HEK293 (cell line): ENCODE measurements at regions not wholly inside any gene's neighbourhood (a gene's known extent, or its start where the extent isn't known, plus 50 kb on each side); places are given as distances from the start of the nearest gene placed in this dataset.
A peak's percentile ranks its signal among the peaks of the same experiment; 100 is the strongest.

ENCODE experiments used
- CTCF ChIA-PET: fragments of 350-600 bp; formaldehyde crosslinking; extraction: SDS; loops from one replicate; lab custom pipeline; 2021; ENCODE audit warnings: antibody characterized with exemption; lab: Yijun Ruan, JAX
- POLR2A ChIA-PET: fragments of 300-600 bp; formaldehyde crosslinking; extraction: SDS; loops from one replicate; lab custom pipeline; 2020; ENCODE audit warnings: antibody characterized with exemption, inconsistent platforms; lab: Yijun Ruan, JAX
- H3K27ac ChIP-seq: fragments of 200-500 bp; sonication (Bioruptor generic); 2 replicates; pipeline ENCODE4 v1.5.1; 2014; ENCODE audit warnings: low read depth, low read length, control low read depth, inconsistent platforms; ENCODE audit errors: extremely low read depth
- H3K36me3 ChIP-seq, 2 experiments: fragments of 200-500 bp in 1 of 2; sonication (Bioruptor generic) in 1 of 2; 1 replicate in 1 of 2; 2 replicates in 1 of 2; pipeline ENCODE4 v1.5.1; 2014 to 2017; ENCODE audit warnings: inconsistent platforms in 2 of 2, low read length in 2 of 2; ENCODE audit not compliant: control insufficient read depth in 2 of 2, insufficient read depth in 1 of 2
- H3K4me1 ChIP-seq: fragments of 200-500 bp; sonication (Bioruptor generic); 2 replicates; pipeline ENCODE4 v1.5.1; 2014; ENCODE audit warnings: mild to moderate bottlenecking, low read length, inconsistent platforms; ENCODE audit not compliant: control insufficient read depth, insufficient read depth
- H3K4me3 ChIP-seq: 2 replicates; pipeline ENCODE4 v1.5.1; 2011; ENCODE audit warnings: low read depth, mild to moderate bottlenecking, control low read depth, low read length, moderate library complexity
- H3K9me3 ChIP-seq: fragments of 200-500 bp; sonication (Bioruptor generic); 2 replicates; pipeline ENCODE4 v1.5.1; 2014; ENCODE audit warnings: low read depth, low read length, inconsistent platforms; ENCODE audit not compliant: control insufficient read depth, insufficient read depth
- BCL11A ChIP-seq: fragments of 450-650 bp; formaldehyde crosslinking; IDR thresholded peaks from 2 replicates; pipeline ENCODE4 v1.5.1; 2016; ENCODE audit warnings: low read depth, missing biosample characterization, missing genetic modification characterization
- HOXA7 ChIP-seq: sonication (generic); formaldehyde crosslinking; IDR thresholded peaks from 2 replicates; pipeline ENCODE4 v1.8.1; 2022; ENCODE audit warnings: missing genetic modification reagents, borderline replicate concordance
- HOXC10 ChIP-seq: sonication (generic); formaldehyde crosslinking; IDR thresholded peaks from 2 replicates; pipeline ENCODE4 v1.8.1; 2023; ENCODE audit warnings: mild to moderate bottlenecking, missing genetic modification reagents
- KLF16 ChIP-seq: fragments of 450-650 bp; formaldehyde crosslinking; IDR thresholded peaks from 2 replicates; pipeline ENCODE4 v1.5.1; 2017; ENCODE audit warnings: missing biosample characterization, missing genetic modification characterization
- KLF7 ChIP-seq: fragments of 450-650 bp; formaldehyde crosslinking; IDR thresholded peaks from 2 replicates; pipeline ENCODE4 v1.5.1; 2016; ENCODE audit warnings: missing biosample characterization, missing genetic modification characterization, borderline replicate concordance
- SP3 ChIP-seq: fragments of 450-650 bp; formaldehyde crosslinking; IDR thresholded peaks from 2 replicates; pipeline ENCODE4 v1.5.1; 2016; ENCODE audit warnings: missing biosample characterization, missing genetic modification characterization
- SP7 ChIP-seq: fragments of 450-650 bp; formaldehyde crosslinking; IDR thresholded peaks from 2 replicates; pipeline ENCODE4 v1.5.1; 2016; ENCODE audit warnings: missing biosample characterization, missing genetic modification characterization
- ZNF138 ChIP-seq: fragments of 450-650 bp; formaldehyde crosslinking; IDR thresholded peaks from 2 replicates; pipeline ENCODE4 v1.5.1; 2016; ENCODE audit warnings: missing biosample characterization, missing genetic modification characterization, borderline replicate concordance
- ZNF175 ChIP-seq: fragments of 450-650 bp; formaldehyde crosslinking; IDR thresholded peaks from 2 replicates; pipeline ENCODE4 v1.5.1; 2016; ENCODE audit warnings: missing biosample characterization, missing genetic modification characterization
- ZNF19 ChIP-seq: fragments of 450-650 bp; formaldehyde crosslinking; IDR thresholded peaks from 2 replicates; pipeline ENCODE4; 2016; ENCODE audit warnings: missing biosample characterization, missing genetic modification characterization, low read depth
- ZNF202 ChIP-seq: fragments of 450-650 bp; formaldehyde crosslinking; IDR thresholded peaks from 2 replicates; pipeline ENCODE4 v1.5.1; 2016; ENCODE audit warnings: missing biosample characterization, missing genetic modification characterization, borderline replicate concordance
- ZNF274 ChIP-seq, 2 experiments: fragments of 200-500 bp in 1 of 2; fragments of 450-650 bp in 1 of 2; sonication (Bioruptor generic) in 1 of 2; formaldehyde crosslinking in 1 of 2; IDR thresholded peaks; 2 replicates each; pipeline versions ENCODE4 v1.5.1 to v1.6.1; 2014 to 2016; ENCODE audit warnings: borderline replicate concordance in 1 of 2, inconsistent platforms in 1 of 2, low read length in 1 of 2, missing biosample characterization in 1 of 2, missing genetic modification characterization in 1 of 2
- ZNF292 ChIP-seq: fragments of 450-650 bp; formaldehyde crosslinking; IDR thresholded peaks from 2 replicates; pipeline ENCODE4 v1.5.1; 2016; ENCODE audit warnings: low read depth, missing biosample characterization, missing genetic modification characterization, borderline replicate concordance
- ZNF311 ChIP-seq: fragments of 450-650 bp; formaldehyde crosslinking; IDR thresholded peaks from 2 replicates; pipeline ENCODE4 v1.5.1; 2017; ENCODE audit warnings: missing biosample characterization, missing genetic modification characterization, borderline replicate concordance
- ZNF423 ChIP-seq: fragments of 450-650 bp; formaldehyde crosslinking; IDR thresholded peaks from 2 replicates; pipeline ENCODE4 v1.5.1; 2016; ENCODE audit warnings: missing biosample characterization, missing genetic modification characterization
- ZNF558 ChIP-seq: fragments of 450-650 bp; formaldehyde crosslinking; IDR thresholded peaks from 2 replicates; pipeline ENCODE4 v1.5.1; 2016; ENCODE audit warnings: missing biosample characterization, missing genetic modification characterization
- ZNF624 ChIP-seq: fragments of 450-650 bp; formaldehyde crosslinking; IDR thresholded peaks from 2 replicates; pipeline ENCODE4 v1.5.1; 2017; ENCODE audit warnings: missing biosample characterization, missing genetic modification characterization
- ZNF660 ChIP-seq: fragments of 450-650 bp; IDR thresholded peaks from 2 replicates; pipeline ENCODE4 v1.5.1; 2018; ENCODE audit warnings: missing biosample characterization, mild to moderate bottlenecking, missing genetic modification characterization
- ZSCAN30 ChIP-seq: fragments of 450-650 bp; IDR thresholded peaks from 2 replicates; pipeline ENCODE4 v1.5.1; 2018; ENCODE audit warnings: missing biosample characterization, mild to moderate bottlenecking, missing genetic modification characterization, moderate library complexity
- TF ChIP-seq, protein P1 (sequence below): fragments of 450-650 bp; formaldehyde crosslinking; IDR thresholded peaks from 2 replicates; pipeline ENCODE4 v1.5.1; 2017; ENCODE audit warnings: missing biosample characterization, missing genetic modification characterization
- TF ChIP-seq, protein P2 (sequence below): fragments of 450-650 bp; formaldehyde crosslinking; conservative IDR thresholded peaks from 2 replicates; pipeline ENCODE4 v1.5.1; 2016; ENCODE audit warnings: low read depth, missing biosample characterization, missing genetic modification characterization
- TF ChIP-seq, protein P3 (sequence below): fragments of 450-650 bp; formaldehyde crosslinking; IDR thresholded peaks from 2 replicates; pipeline ENCODE4 v1.5.1; 2016; ENCODE audit warnings: missing biosample characterization, missing genetic modification characterization
- TF ChIP-seq, protein P4 (sequence below): fragments of 450-650 bp; formaldehyde crosslinking; IDR thresholded peaks from 2 replicates; pipeline ENCODE4 v1.5.1; 2016; ENCODE audit warnings: missing biosample characterization, missing genetic modification characterization
- TF ChIP-seq, protein P5 (sequence below): fragments of 450-650 bp; formaldehyde crosslinking; IDR thresholded peaks from 2 replicates; pipeline ENCODE4 v1.5.1; 2016; ENCODE audit warnings: missing biosample characterization, missing genetic modification characterization

DNA sequence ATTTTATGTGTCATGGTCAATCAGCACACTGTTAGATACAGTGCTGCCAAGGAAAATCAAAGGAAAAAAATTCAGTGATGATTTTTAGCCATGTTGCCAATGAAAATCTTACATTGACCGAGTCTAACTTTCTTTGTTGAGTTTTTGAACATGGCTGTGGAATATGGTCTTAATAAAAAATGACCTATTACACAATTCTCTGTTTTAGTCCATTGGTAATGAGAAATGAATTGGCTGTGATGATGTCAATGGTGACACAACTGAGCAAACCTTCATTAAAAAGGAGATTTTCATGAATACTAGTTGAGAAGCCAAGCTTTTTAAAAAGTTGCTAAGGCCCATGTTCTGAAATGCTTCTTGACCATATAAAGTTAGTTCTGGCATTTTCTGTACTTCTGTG is 225.9 kb upstream of the GYPA start (continued):
- TF ChIP-seq HOXA7 (no peak), KLF16 (tag by site-specific recombination) (no peak)

DNA sequence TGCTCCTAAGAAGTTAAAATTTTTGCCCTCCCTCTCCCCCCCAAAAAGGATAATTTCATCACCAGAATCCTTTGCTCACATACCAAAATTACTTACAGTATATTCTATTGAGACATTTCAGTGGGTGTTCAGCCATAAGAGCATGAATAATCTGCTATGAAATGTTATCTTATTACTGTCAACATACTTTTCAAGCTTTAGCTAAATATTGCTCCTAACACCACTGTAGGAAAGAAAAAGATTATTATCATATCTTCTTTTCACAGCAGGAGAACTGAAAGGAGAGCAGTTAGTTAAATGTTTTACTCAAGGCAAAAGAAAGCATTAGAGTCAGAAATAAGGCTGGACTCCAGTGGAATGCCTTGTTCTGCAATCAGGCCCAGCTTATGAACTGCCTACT is 231.0 kb upstream of the GYPA start:
- ChIA-PET CTCF (no interaction called here), POLR2A (no interaction called here)
- Histone ChIP-seq H3K4me1 (no peaks in the 10 kb centered on the region), H3K4me3 (no peak overlapping the region), H3K36me3 (no peaks in the 10 kb centered on the region), H3K9me3 (no peaks in the 10 kb centered on the region), H3K27ac (no peak overlapping the region)
- no peak for TF ChIP-seq ZSCAN30 (tag by site-specific recombination)
- TF ChIP-seq, protein P1, sequence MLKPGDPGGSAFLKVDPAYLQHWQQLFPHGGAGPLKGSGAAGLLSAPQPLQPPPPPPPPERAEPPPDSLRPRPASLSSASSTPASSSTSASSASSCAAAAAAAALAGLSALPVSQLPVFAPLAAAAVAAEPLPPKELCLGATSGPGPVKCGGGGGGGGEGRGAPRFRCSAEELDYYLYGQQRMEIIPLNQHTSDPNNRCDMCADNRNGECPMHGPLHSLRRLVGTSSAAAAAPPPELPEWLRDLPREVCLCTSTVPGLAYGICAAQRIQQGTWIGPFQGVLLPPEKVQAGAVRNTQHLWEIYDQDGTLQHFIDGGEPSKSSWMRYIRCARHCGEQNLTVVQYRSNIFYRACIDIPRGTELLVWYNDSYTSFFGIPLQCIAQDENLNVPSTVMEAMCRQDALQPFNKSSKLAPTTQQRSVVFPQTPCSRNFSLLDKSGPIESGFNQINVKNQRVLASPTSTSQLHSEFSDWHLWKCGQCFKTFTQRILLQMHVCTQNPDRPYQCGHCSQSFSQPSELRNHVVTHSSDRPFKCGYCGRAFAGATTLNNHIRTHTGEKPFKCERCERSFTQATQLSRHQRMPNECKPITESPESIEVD (tag by site-specific recombination): peak; percentile 35

DNA sequence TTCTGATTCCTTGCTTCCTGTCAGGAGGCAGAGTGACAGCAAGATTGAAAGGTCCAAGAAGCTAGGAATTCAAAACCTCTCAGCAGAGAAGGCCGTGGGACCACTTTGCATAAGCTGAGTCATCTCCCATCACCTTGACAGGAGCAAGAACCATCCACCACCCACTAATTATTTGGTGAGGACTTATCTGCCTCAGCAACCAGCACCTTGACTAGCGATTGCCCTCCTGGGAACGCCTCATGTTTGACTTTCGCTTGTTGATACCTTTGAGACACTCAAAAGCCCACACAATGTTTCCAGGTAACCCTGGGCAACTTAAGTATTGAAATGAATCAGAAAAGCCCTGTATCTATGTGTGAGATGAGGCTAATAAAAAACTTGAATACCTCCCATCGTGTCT is 233.5 kb upstream of the GYPA start:
- Histone ChIP-seq H3K27ac (no peak overlapping the region), H3K36me3 (no peaks in the 10 kb centered on the region), H3K4me3 (no peak overlapping the region), H3K4me1 (no peaks in the 10 kb centered on the region), H3K9me3 (no peaks in the 10 kb centered on the region)
- TF ChIP-seq, protein P2, sequence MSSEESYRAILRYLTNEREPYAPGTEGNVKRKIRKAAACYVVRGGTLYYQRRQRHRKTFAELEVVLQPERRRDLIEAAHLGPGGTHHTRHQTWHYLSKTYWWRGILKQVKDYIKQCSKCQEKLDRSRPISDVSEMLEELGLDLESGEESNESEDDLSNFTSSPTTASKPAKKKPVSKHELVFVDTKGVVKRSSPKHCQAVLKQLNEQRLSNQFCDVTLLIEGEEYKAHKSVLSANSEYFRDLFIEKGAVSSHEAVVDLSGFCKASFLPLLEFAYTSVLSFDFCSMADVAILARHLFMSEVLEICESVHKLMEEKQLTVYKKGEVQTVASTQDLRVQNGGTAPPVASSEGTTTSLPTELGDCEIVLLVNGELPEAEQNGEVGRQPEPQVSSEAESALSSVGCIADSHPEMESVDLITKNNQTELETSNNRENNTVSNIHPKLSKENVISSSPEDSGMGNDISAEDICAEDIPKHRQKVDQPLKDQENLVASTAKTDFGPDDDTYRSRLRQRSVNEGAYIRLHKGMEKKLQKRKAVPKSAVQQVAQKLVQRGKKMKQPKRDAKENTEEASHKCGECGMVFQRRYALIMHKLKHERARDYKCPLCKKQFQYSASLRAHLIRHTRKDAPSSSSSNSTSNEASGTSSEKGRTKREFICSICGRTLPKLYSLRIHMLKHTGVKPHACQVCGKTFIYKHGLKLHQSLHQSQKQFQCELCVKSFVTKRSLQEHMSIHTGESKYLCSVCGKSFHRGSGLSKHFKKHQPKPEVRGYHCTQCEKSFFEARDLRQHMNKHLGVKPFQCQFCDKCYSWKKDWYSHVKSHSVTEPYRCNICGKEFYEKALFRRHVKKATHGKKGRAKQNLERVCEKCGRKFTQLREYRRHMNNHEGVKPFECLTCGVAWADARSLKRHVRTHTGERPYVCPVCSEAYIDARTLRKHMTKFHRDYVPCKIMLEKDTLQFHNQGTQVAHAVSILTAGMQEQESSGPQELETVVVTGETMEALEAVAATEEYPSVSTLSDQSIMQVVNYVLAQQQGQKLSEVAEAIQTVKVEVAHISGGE (tag by site-specific recombination): no peak
- TF ChIP-seq SP3 (tag by site-specific recombination) (no peak), ZNF624 (tag by site-specific recombination) (no peak), SP7 (tag by site-specific recombination) (no peak), BCL11A (no peak), ZNF175 (tag by site-specific recombination) (no peak), ZNF558 (no peak), ZNF19 (no peak), ZNF292 (no peak), ZNF274 (IDR thresholded peaks at IDR 0.05; ENCODE audit: low read length) (no peak), ZNF274 (tag by site-specific recombination; IDR thresholded peaks at IDR 0.05; ENCODE audit: borderline replicate concordance) (no peak), ZNF311 (tag by site-specific recombination) (no peak), HOXC10 (CRISPR knock-in tag) (no peak), ZNF660 (tag by site-specific recombination) (no peak), ZNF138 (tag by site-specific recombination) (no peak), KLF7 (no peak), ZNF423 (no peak), ZNF202 (tag by site-specific recombination) (no peak)
- TF ChIP-seq, protein P3, sequence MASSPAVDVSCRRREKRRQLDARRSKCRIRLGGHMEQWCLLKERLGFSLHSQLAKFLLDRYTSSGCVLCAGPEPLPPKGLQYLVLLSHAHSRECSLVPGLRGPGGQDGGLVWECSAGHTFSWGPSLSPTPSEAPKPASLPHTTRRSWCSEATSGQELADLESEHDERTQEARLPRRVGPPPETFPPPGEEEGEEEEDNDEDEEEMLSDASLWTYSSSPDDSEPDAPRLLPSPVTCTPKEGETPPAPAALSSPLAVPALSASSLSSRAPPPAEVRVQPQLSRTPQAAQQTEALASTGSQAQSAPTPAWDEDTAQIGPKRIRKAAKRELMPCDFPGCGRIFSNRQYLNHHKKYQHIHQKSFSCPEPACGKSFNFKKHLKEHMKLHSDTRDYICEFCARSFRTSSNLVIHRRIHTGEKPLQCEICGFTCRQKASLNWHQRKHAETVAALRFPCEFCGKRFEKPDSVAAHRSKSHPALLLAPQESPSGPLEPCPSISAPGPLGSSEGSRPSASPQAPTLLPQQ (tag by site-specific recombination): no peak
- TF ChIP-seq, protein P4, sequence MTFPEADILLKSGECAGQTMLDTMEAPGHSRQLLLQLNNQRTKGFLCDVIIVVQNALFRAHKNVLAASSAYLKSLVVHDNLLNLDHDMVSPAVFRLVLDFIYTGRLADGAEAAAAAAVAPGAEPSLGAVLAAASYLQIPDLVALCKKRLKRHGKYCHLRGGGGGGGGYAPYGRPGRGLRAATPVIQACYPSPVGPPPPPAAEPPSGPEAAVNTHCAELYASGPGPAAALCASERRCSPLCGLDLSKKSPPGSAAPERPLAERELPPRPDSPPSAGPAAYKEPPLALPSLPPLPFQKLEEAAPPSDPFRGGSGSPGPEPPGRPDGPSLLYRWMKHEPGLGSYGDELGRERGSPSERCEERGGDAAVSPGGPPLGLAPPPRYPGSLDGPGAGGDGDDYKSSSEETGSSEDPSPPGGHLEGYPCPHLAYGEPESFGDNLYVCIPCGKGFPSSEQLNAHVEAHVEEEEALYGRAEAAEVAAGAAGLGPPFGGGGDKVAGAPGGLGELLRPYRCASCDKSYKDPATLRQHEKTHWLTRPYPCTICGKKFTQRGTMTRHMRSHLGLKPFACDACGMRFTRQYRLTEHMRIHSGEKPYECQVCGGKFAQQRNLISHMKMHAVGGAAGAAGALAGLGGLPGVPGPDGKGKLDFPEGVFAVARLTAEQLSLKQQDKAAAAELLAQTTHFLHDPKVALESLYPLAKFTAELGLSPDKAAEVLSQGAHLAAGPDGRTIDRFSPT: no peak
- TF ChIP-seq, protein P5, sequence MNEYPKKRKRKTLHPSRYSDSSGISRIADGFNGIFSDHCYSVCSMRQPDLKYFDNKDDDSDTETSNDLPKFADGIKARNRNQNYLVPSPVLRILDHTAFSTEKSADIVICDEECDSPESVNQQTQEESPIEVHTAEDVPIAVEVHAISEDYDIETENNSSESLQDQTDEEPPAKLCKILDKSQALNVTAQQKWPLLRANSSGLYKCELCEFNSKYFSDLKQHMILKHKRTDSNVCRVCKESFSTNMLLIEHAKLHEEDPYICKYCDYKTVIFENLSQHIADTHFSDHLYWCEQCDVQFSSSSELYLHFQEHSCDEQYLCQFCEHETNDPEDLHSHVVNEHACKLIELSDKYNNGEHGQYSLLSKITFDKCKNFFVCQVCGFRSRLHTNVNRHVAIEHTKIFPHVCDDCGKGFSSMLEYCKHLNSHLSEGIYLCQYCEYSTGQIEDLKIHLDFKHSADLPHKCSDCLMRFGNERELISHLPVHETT (tag by site-specific recombination): no peak
- CTCF ChIA-PET: no interaction called here
- POLR2A ChIA-PET: no interaction called here
